Choroid plexus epithelial cell (primary cell): ENCODE measurements at regions not wholly inside any gene's neighbourhood (a gene's known extent, or its start where the extent isn't known, plus 50 kb on each side); places are given as distances from the start of the nearest gene placed in this dataset.

Experiments
- DNase-seq: peaks from one replicate; pipeline ENCODE4 v3.0.0-alpha.2; 2010; ENCODE audit warnings: low read depth
- H3K4me3 ChIP-seq: 2 replicates; pipeline ENCODE4 v1.5.1; 2011; ENCODE audit warnings: low read depth, mild to moderate bottlenecking, control low read depth, low read length, moderate library complexity
- TF ChIP-seq, protein P1 (sequence below): conservative IDR thresholded peaks from 2 replicates; pipeline ENCODE4 v1.5.1; 2011; ENCODE audit warnings: low read depth, mild to moderate bottlenecking, control low read depth, inconsistent platforms, low read length, moderate library complexity

DNA sequence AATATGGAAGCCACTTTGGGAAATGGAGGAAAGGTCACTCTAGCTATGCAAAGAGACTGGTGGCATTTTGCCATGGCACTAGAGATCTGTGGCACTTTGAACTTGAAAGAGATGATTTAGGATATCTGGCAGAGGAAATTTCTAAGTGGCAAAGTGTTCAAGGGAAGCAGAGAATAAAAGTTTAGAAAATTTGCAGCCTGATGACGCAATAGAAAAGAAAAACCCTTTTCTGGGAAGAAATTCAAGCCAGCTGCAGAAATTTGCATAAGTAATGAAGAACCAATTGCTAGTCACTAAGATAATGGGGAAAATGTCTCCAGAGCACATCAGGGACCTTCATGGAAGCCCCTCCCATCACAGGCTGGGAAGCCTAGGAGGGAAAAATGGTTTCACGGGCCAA is 191.1 kb upstream of the B3GALT2 start:
- no peak for DNase-seq
- TF ChIP-seq, protein P1, sequence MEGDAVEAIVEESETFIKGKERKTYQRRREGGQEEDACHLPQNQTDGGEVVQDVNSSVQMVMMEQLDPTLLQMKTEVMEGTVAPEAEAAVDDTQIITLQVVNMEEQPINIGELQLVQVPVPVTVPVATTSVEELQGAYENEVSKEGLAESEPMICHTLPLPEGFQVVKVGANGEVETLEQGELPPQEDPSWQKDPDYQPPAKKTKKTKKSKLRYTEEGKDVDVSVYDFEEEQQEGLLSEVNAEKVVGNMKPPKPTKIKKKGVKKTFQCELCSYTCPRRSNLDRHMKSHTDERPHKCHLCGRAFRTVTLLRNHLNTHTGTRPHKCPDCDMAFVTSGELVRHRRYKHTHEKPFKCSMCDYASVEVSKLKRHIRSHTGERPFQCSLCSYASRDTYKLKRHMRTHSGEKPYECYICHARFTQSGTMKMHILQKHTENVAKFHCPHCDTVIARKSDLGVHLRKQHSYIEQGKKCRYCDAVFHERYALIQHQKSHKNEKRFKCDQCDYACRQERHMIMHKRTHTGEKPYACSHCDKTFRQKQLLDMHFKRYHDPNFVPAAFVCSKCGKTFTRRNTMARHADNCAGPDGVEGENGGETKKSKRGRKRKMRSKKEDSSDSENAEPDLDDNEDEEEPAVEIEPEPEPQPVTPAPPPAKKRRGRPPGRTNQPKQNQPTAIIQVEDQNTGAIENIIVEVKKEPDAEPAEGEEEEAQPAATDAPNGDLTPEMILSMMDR: no peak

DNA sequence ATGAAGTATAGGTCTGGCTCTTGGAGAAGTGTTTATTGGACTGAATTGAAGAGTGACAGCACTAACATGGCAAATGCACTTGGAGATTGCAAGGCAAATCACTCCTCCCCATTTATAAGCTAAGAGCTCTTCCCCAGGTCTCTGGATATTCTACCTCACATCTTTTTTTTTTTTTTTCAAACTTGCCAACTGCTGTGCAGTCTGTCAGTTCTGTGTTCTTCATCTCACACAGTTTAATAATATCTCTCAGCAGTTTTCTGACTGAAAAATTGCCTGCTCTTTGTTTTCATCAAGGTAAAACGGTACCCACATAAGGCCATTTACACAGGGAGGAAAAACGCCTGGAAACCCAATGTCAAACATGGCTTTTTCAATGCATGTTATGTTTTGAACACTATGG is 186.1 kb upstream of the B3GALT2 start:
- TF ChIP-seq, protein P1: no peak
- no peak for DNase-seq
- H3K4me3 ChIP-seq: no peak overlapping the region

More for the DNA sequence above, 191.1 kb upstream of the B3GALT2 start:
- H3K4me3 ChIP-seq: no peak overlapping the region

DNA sequence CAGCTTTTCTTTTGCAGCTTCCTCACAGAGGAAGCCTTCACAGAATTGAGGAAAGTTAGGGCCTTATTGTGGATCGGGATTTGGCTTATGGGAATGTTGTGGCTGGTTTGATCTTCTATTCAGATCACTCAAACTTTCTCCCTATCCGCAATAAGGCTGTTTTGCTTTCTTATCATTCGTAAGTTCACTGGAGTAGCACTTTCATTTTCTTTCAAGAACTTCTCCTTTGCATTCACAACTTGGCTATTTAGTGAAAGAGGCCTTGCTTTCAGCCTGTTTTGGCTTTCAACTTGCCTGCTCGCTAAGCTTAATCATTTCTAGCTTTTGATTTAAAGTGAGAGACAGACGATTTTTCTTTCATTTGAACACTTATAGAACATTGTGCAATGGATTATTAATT is 181.9 kb upstream of the B3GALT2 start:
- no peak for DNase-seq
- no peak overlapping the region for H3K4me3 ChIP-seq
- TF ChIP-seq, protein P1: no peak

DNA sequence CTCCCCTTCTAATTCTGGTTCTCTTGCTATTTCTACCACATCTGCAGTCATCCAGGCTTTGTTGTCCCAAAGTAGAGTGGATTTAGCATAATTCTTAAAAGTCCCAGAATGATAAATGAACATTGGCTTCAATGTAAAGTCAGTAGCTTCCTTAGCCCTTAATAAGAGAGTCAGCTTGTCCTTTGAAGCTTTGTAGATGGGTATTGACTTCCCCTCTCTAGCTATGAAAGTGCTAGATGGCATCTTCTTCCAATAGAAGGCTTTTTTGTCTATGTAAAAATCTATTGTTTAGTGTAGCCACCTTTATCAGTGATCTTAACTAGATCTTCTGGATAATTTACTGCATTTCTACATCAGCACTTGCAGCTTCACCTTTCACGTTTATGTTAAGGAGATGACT is 181.4 kb upstream of the B3GALT2 start:
- DNase-seq: no peak
- TF ChIP-seq, protein P1: no peak
- H3K4me3 ChIP-seq: no peak overlapping the region

DNA sequence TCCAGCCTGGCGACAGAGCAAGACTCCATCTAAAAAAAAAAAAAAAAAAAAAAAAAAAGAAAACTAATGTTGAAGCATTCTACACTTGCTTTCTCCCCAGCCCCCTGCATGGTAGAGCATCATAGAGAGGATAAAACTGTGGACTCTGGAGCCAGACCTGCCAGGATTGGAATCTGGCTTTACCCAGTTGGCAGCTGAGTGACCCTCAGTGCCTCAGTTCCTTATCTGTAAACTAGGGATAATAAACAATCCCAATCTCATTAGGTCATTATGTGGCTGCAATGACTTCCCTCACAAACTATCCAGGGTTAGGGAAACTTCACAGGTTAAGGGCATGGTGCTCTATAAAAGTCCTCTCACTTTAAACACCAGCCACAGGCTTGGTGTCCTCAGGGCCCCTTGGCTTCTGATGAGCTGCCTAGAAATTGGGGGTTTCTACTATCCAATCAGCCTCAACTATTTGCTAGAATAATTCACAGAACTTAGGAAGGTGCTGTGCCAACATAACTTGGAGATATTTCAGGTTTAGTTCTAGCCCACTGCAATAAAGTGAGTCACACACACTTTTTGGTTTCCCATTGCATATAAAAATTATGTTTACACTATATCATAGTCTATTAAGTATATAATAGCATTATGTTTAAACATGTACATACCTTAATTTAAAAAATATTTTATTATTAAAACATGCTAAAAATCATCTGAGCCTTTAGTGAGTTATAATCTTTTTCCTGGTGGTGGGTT is 180.5 kb upstream of the B3GALT2 start:
- no peak for DNase-seq
- TF ChIP-seq, protein P1: no peak
- H3K4me3 ChIP-seq: no peak overlapping the region

DNA sequence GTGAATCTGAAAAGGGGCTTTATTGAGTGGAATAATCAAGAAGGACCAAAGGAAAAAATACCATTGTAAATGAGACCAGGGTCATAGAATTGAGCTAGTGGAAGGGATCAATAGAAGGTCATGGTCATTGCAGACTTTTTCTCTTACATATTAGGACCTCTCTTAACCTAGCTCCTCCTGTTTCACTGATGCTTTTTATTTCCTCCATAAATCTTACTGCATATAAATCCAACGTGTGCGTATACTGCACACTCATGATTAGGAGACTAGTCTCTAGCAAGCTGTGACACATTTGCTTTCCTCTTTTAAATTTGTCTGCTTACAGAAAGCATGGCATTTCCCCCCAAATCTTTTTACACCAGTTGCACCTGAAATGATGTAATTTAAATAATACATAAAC is 179.6 kb upstream of the B3GALT2 start:
- TF ChIP-seq, protein P1: no peak
- no peak overlapping the region for H3K4me3 ChIP-seq
- DNase-seq: no peak

DNA sequence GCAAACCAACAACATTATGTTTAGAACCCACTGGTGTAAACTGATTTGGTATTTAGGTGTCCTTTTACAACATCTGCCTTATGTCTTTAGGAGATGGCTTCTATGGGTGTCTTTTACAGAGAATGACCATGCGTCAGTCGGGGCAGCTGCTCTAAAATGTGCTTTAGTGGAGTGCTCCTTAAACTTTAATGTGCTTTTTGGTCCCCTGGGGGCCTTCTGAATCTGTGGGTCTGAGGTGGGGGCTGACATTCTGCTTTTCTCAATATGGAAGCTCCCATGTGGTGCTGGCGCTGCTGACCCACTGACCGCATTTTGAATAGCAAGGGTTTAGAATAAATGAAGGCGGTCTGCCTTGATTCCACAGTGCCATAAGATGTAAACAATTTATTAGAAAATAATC is 173.2 kb upstream of the B3GALT2 start:
- no peak overlapping the region for H3K4me3 ChIP-seq
- DNase-seq: no peak
- TF ChIP-seq, protein P1: no peak
